Mesendoderm (in vitro differentiated cells): ENCODE measurements at regions not wholly inside any gene's neighbourhood (a gene's known extent, or its start where the extent isn't known, plus 50 kb on each side); places are given as distances from the start of the nearest gene placed in this dataset.
A peak's percentile ranks its signal among the peaks of the same experiment; 100 is the strongest.

Experiments used
- DNase-seq: peaks from one replicate; pipeline ENCODE4 v3.0.0; 2013
- H2AK5ac ChIP-seq: 2 replicates; pipeline ENCODE4 v1.6.1; 2013; ENCODE audit warnings: low read length, inconsistent platforms
- H2BK120ac ChIP-seq: 2 replicates; pipeline ENCODE4 v1.6.1; 2013; ENCODE audit warnings: low read depth, mild to moderate bottlenecking, low read length, moderate library complexity, mixed read lengths
- H2BK15ac ChIP-seq: replicated peaks from 2 replicates; pipeline ENCODE4 v1.6.1; 2013; ENCODE audit warnings: low read depth, mild to moderate bottlenecking, moderate library complexity
- H2BK5ac ChIP-seq: 2 replicates; pipeline ENCODE4 v1.6.1; 2013; ENCODE audit warnings: low read length, inconsistent platforms
- H3K18ac ChIP-seq: 2 replicates; pipeline ENCODE4 v1.6.1; 2013; ENCODE audit warnings: mild to moderate bottlenecking, low read length, mixed read lengths
- H3K23ac ChIP-seq: one replicate; pipeline ENCODE4 v1.6.1; 2013; ENCODE audit warnings: low read length
- H3K27ac ChIP-seq: 2 replicates; pipeline ENCODE4 v1.5.1; 2013; ENCODE audit warnings: low read depth, mild to moderate bottlenecking, inconsistent platforms, low read length, moderate library complexity
- H3K27me3 ChIP-seq: 2 replicates; pipeline ENCODE4 v1.6.1; 2013; ENCODE audit warnings: low read length, control low read depth, mild to moderate bottlenecking, inconsistent platforms; ENCODE audit not compliant: insufficient read depth, poor library complexity
- H3K36me3 ChIP-seq: 2 replicates; pipeline ENCODE4 v1.6.1; 2013; ENCODE audit warnings: low read length, inconsistent platforms; ENCODE audit not compliant: control insufficient read depth, insufficient read depth
- H3K4ac ChIP-seq: one replicate; pipeline ENCODE4 v1.6.1; 2013; ENCODE audit warnings: low read depth, mild to moderate bottlenecking, low read length, moderate library complexity
- H3K4me1 ChIP-seq: 2 replicates; pipeline ENCODE4 v1.6.1; 2013; ENCODE audit warnings: low read depth, low read length, inconsistent platforms; ENCODE audit not compliant: control insufficient read depth
- H3K4me2 ChIP-seq: 2 replicates; pipeline ENCODE4 v1.6.1; 2013; ENCODE audit warnings: low read length
- H3K4me3 ChIP-seq: 2 replicates; pipeline ENCODE4 v1.5.1; 2013; ENCODE audit warnings: mild to moderate bottlenecking, low read length
- H3K56ac ChIP-seq: one replicate; pipeline ENCODE4 v1.6.1; 2013; ENCODE audit warnings: low read length
- H3K79me1 ChIP-seq: 2 replicates; pipeline ENCODE4 v1.6.1; 2013; ENCODE audit warnings: low read length, inconsistent platforms
- H3K79me2 ChIP-seq: 2 replicates; pipeline ENCODE4 v1.6.1; 2013; ENCODE audit warnings: mild to moderate bottlenecking, low read length; ENCODE audit not compliant: control insufficient read depth, insufficient read depth
- H3K9ac ChIP-seq: 2 replicates; pipeline ENCODE4 v1.6.1; 2013; ENCODE audit warnings: low read length, inconsistent platforms
- H4K5ac ChIP-seq: one replicate; pipeline ENCODE4 v1.6.1; 2013; ENCODE audit warnings: low read length
- H4K8ac ChIP-seq: one replicate; pipeline ENCODE4 v1.6.1; 2013; ENCODE audit warnings: low read depth, mild to moderate bottlenecking, control low read depth, low read length, moderate library complexity
- WGBS: extraction: QIAGEN DNeasy Blood & Tissue Kit; methylation state at CpG from one replicate; pipeline ENCODE4 v1.1.7; 2013; ENCODE audit warnings: low lambda C conversion rate, missing lambda C conversion rate; ENCODE audit not compliant: insufficient coverage; ENCODE audit errors: extremely low coverage; 5-methylcytosine and 5-hydroxymethylcytosine counted together

GRCh38 chr4:160316036-160316435, 1213.2 kb downstream of the RAPGEF2 start:
- Histone ChIP-seq H3K27me3 (no peaks in the 10 kb centered on the region), H3K36me3 (no peaks in the 10 kb centered on the region), H2BK120ac (no peak overlapping the region), H3K18ac (no peak overlapping the region), H2BK15ac (no peak overlapping the region), H3K27ac (no peak overlapping the region), H3K56ac (no peak overlapping the region), H3K4me2 (no peak overlapping the region), H3K4me1 (no peaks in the 10 kb centered on the region), H2BK5ac (no peak overlapping the region), H3K79me1 (no peaks in the 10 kb centered on the region), H4K8ac (no peak overlapping the region), H2AK5ac (no peak overlapping the region), H3K4me3 (no peak overlapping the region), H3K4ac (no peak overlapping the region), H3K79me2 (no peaks in the 10 kb centered on the region), H4K5ac (no peak overlapping the region), H3K23ac (no peak overlapping the region), H3K9ac (no peak overlapping the region)
- DNase-seq = no peak
- no CpG with 5 or more reads among the region's 1 CpG for WGBS

GRCh38 chr4:160318567-160319220, 1215.8 kb downstream of the RAPGEF2 start:
- no peak overlapping the region for H3K23ac ChIP-seq
- H2BK120ac ChIP-seq = no peak overlapping the region
- H3K79me2 ChIP-seq = no peaks in the 10 kb centered on the region
- H4K8ac ChIP-seq = no peak overlapping the region
- no peak overlapping the region for H3K18ac ChIP-seq
- no peak overlapping the region for H3K4ac ChIP-seq
- no peak overlapping the region for H3K56ac ChIP-seq
- H3K36me3 ChIP-seq = no peaks in the 10 kb centered on the region
- whole genome bisulfite sequencing = no CpG with 5 or more reads among the region's 6 CpGs
- no peaks in the 10 kb centered on the region for H3K79me1 ChIP-seq
- no peak overlapping the region for H3K4me2 ChIP-seq
- no peak overlapping the region for H3K4me3 ChIP-seq
- no peaks in the 10 kb centered on the region for H3K4me1 ChIP-seq
- no peak overlapping the region for H3K27ac ChIP-seq
- no peak overlapping the region for H3K9ac ChIP-seq
- no peak overlapping the region for H4K5ac ChIP-seq
- no peak overlapping the region for H2AK5ac ChIP-seq
- no peak for DNase-seq
- H2BK15ac ChIP-seq = no peak overlapping the region
- H2BK5ac ChIP-seq = no peak overlapping the region
- no peaks in the 10 kb centered on the region for H3K27me3 ChIP-seq

GRCh38 chr4:160319221-160319867, 1216.5 kb downstream of the RAPGEF2 start:
- no peak overlapping the region for H3K4me2 ChIP-seq
- WGBS = no CpG with 5 or more reads among the region's 4 CpGs
- no peak overlapping the region for H2AK5ac ChIP-seq
- no peak overlapping the region for H4K5ac ChIP-seq
- H3K23ac ChIP-seq = no peak overlapping the region
- H3K56ac ChIP-seq = no peak overlapping the region
- no peak overlapping the region for H4K8ac ChIP-seq
- H3K9ac ChIP-seq = no peak overlapping the region
- no peaks in the 10 kb centered on the region for H3K79me2 ChIP-seq
- no peak overlapping the region for H3K4ac ChIP-seq
- H3K79me1 ChIP-seq = no peaks in the 10 kb centered on the region
- no peak overlapping the region for H2BK5ac ChIP-seq
- peak; percentile 92 for DNase-seq
- no peaks in the 10 kb centered on the region for H3K36me3 ChIP-seq
- no peak overlapping the region for H2BK120ac ChIP-seq
- H3K4me1 ChIP-seq = no peaks in the 10 kb centered on the region
- H2BK15ac ChIP-seq = no peak overlapping the region
- H3K27ac ChIP-seq = no peak overlapping the region
- no peak overlapping the region for H3K4me3 ChIP-seq
- no peak overlapping the region for H3K18ac ChIP-seq
- H3K27me3 ChIP-seq = no peaks in the 10 kb centered on the region

GRCh38 chr4:160319868-160320260, 1217.0 kb downstream of the RAPGEF2 start:
- no peak overlapping the region for H4K8ac ChIP-seq
- no peaks in the 10 kb centered on the region for H3K36me3 ChIP-seq
- no peak overlapping the region for H3K23ac ChIP-seq
- no peak overlapping the region for H3K56ac ChIP-seq
- no peak overlapping the region for H4K5ac ChIP-seq
- no peaks in the 10 kb centered on the region for H3K4me1 ChIP-seq
- H2BK5ac ChIP-seq = no peak overlapping the region
- H3K27ac ChIP-seq = no peak overlapping the region
- no peak overlapping the region for H3K4me3 ChIP-seq
- DNase-seq = no peak
- H2AK5ac ChIP-seq = no peak overlapping the region
- no peaks in the 10 kb centered on the region for H3K79me1 ChIP-seq
- H3K9ac ChIP-seq = no peak overlapping the region
- H3K4me2 ChIP-seq = no peak overlapping the region
- no peak overlapping the region for H3K4ac ChIP-seq
- H3K79me2 ChIP-seq = no peaks in the 10 kb centered on the region
- no peak overlapping the region for H3K18ac ChIP-seq
- no peaks in the 10 kb centered on the region for H3K27me3 ChIP-seq
- WGBS = no CpG with 5 or more reads among the region's 2 CpGs
- no peak overlapping the region for H2BK120ac ChIP-seq
- no peak overlapping the region for H2BK15ac ChIP-seq

- H3K18ac ChIP-seq = no peak overlapping the region
- WGBS = no CpG with 5 or more reads among the region's 5 CpGs
- no peak overlapping the region for H2AK5ac ChIP-seq
- H3K4me3 ChIP-seq = no peak overlapping the region
- no peak overlapping the region for H3K4ac ChIP-seq
- no peak overlapping the region for H3K23ac ChIP-seq
- no peaks in the 10 kb centered on the region for H3K79me1 ChIP-seq
- no peak overlapping the region for H3K4me2 ChIP-seq
- no peak overlapping the region for H2BK15ac ChIP-seq
- no peaks in the 10 kb centered on the region for H3K27me3 ChIP-seq
- no peak overlapping the region for H3K9ac ChIP-seq
- H3K36me3 ChIP-seq = no peaks in the 10 kb centered on the region
- no peak overlapping the region for H3K27ac ChIP-seq
- H4K5ac ChIP-seq = no peak overlapping the region
- H3K56ac ChIP-seq = no peak overlapping the region
- no peaks in the 10 kb centered on the region for H3K4me1 ChIP-seq
- H2BK120ac ChIP-seq = no peak overlapping the region
- DNase-seq = no peak
- H4K8ac ChIP-seq = no peak overlapping the region
- no peak overlapping the region for H2BK5ac ChIP-seq
- H3K79me2 ChIP-seq = no peaks in the 10 kb centered on the region
These were observed 1223.2 kb downstream of the RAPGEF2 start for GRCh38 chr4:160326110-160326509.

GRCh38 chr4:160347197-160347596, 1244.3 kb downstream of the RAPGEF2 start:
- no peaks in the 10 kb centered on the region for H3K79me2 ChIP-seq
- H3K23ac ChIP-seq = no peak overlapping the region
- no peaks in the 10 kb centered on the region for H3K27me3 ChIP-seq
- H2AK5ac ChIP-seq = no peak overlapping the region
- no peak overlapping the region for H3K27ac ChIP-seq
- H4K8ac ChIP-seq = no peak overlapping the region
- no peak overlapping the region for H2BK120ac ChIP-seq
- H3K9ac ChIP-seq = no peak overlapping the region
- no peak overlapping the region for H3K4ac ChIP-seq
- H3K4me2 ChIP-seq = no peak overlapping the region
- H2BK5ac ChIP-seq = no peak overlapping the region
- no peak for DNase-seq
- no peak overlapping the region for H3K4me3 ChIP-seq
- H3K79me1 ChIP-seq = no peaks in the 10 kb centered on the region
- no peak overlapping the region for H4K5ac ChIP-seq
- H3K36me3 ChIP-seq = no peaks in the 10 kb centered on the region
- no peak overlapping the region for H2BK15ac ChIP-seq
- no peaks in the 10 kb centered on the region for H3K4me1 ChIP-seq
- no peak overlapping the region for H3K56ac ChIP-seq
- H3K18ac ChIP-seq = no peak overlapping the region
